Tongue (tissue), 1 donor: ENCODE measurements at regions not wholly inside any gene's neighbourhood (a gene's known extent, or its start where the extent isn't known, plus 50 kb on each side); places are given as distances from the start of the nearest gene placed in this dataset.

Source experiments
- DNase-seq: peaks from one replicate; pipeline ENCODE4 v3.0.0-alpha.2; 2015

GRCh38 chr20:61127311-61128039 is 124.6 kb upstream of the CDH4 start:
- DNase-seq, result no peak

- no peak for DNase-seq
Observed at GRCh38 chr20:61128701-61129269, 123.3 kb upstream of the CDH4 start.

GRCh38 chr20:61129311-61129710 is 122.8 kb upstream of the CDH4 start:
- no peak for DNase-seq

GRCh38 chr20:61130156-61130555 is 121.9 kb upstream of the CDH4 start:
- DNase-seq, result no peak

GRCh38 chr20:61131944-61132343 is 120.1 kb upstream of the CDH4 start:
- DNase-seq, result no peak

GRCh38 chr20:61133611-61134010 is 118.5 kb upstream of the CDH4 start:
- no peak for DNase-seq

- DNase-seq, result peak; percentile 52
Observed at GRCh38 chr20:61134296-61135030, 117.6 kb upstream of the CDH4 start.

- DNase-seq, result no peak
Observed at GRCh38 chr20:61135266-61135665, 116.8 kb upstream of the CDH4 start.

- peak; percentile 70 for DNase-seq
Observed at GRCh38 chr20:61135968-61136367, 116.1 kb upstream of the CDH4 start.

- peak; percentile 25 for DNase-seq
Observed at GRCh38 chr20:61138566-61138965, 113.5 kb upstream of the CDH4 start.

GRCh38 chr20:61139031-61139430 is 113.0 kb upstream of the CDH4 start:
- no peak for DNase-seq

- DNase-seq, result no peak
Observed at GRCh38 chr20:61140576-61140975, 111.5 kb upstream of the CDH4 start.

GRCh38 chr20:61146023-61146422 is 106.0 kb upstream of the CDH4 start:
- DNase-seq, result peak; percentile 24

GRCh38 chr20:61149636-61150035 is 102.4 kb upstream of the CDH4 start:
- no peak for DNase-seq

GRCh38 chr20:61157301-61157700 is 94.8 kb upstream of the CDH4 start:
- no peak for DNase-seq

- no peak for DNase-seq
Observed at GRCh38 chr20:61159957-61160686, 91.9 kb upstream of the CDH4 start.

GRCh38 chr20:61161726-61162390 is 90.2 kb upstream of the CDH4 start:
- peak; percentile 36 for DNase-seq

- peak; percentile 4 for DNase-seq
Observed at GRCh38 chr20:61162451-61162850, 89.6 kb upstream of the CDH4 start.

GRCh38 chr20:61163031-61163430 is 89.0 kb upstream of the CDH4 start:
- DNase-seq, result no peak

- DNase-seq, result no peak
Observed at GRCh38 chr20:61166324-61166723, 85.7 kb upstream of the CDH4 start.

- DNase-seq, result no peak
Observed at GRCh38 chr20:61168605-61169004, 83.5 kb upstream of the CDH4 start.

GRCh38 chr20:61169874-61170273 is 82.2 kb upstream of the CDH4 start:
- no peak for DNase-seq
